ENCODE measurements at regions not wholly inside any gene's neighbourhood (a gene's known extent, or its start where the extent isn't known, plus 50 kb on each side); places are given as distances from the start of the nearest gene placed in this dataset.

- Histone ChIP-seq H3K27ac (ENCODE audit: insufficient read depth, low read depth, low read length) (no peak overlapping the region), H3K4me2 (ENCODE audit: insufficient read depth, low read length) (no peak overlapping the region), H3K9me3 (replicated peaks; ENCODE audit: control insufficient read depth, insufficient read depth, low read length) (no peaks in the 10 kb centered on the region), H3K4me1 (ENCODE audit: control insufficient read depth, extremely low read depth, insufficient read depth, low read length) (no peaks in the 10 kb centered on the region), H3K27me3 (ENCODE audit: control insufficient read depth in 2 of 2, insufficient read depth in 2 of 2, low read length in 2 of 2) (no peaks in the 10 kb centered on the region), H4K20me1 (replicated peaks; ENCODE audit: control insufficient read depth, extremely low read depth, insufficient read depth, low read length) (no peaks in the 10 kb centered on the region), H3K9me1 (replicated peaks; ENCODE audit: control insufficient read depth, extremely low read depth, insufficient read depth, low read length) (no peaks in the 10 kb centered on the region), H3K36me3 (ENCODE audit: control insufficient read depth in 2 of 2, extremely low read depth in 1 of 2, insufficient read depth in 2 of 2, low read length in 2 of 2) (no peaks in the 10 kb centered on the region), H2AFZ (ENCODE audit: low read depth, low read length) (no peak overlapping the region), H3K9ac (replicated peaks; ENCODE audit: extremely low read depth, insufficient read depth, low read length) (no peak overlapping the region), H3K4me3 (replicated peaks in 1 of 3; ENCODE audit: insufficient read depth in 1 of 3, low read depth in 1 of 3, low read length in 3 of 3) (no peak overlapping the region), H3K79me2 (ENCODE audit: control insufficient read depth, insufficient read depth, low read length) (no peaks in the 10 kb centered on the region)
- POLR2A ChIA-PET: no interaction called here
- BruUV-seq (replicated peaks): no TSS peak
- TF ChIP-seq MAX (IDR thresholded peaks at IDR 0.05; ENCODE audit: insufficient read depth, insufficient read length): no peak
- TF ChIP-seq GATA2 (IDR thresholded peaks at IDR 0.05; ENCODE audit: insufficient read depth, insufficient read length, low read depth, low read length): no peak
- TF ChIP-seq EZH2 (IDR thresholded peaks at IDR 0.05; ENCODE audit: borderline replicate concordance, low read depth, low read length, severe bottlenecking): no peak
- TF ChIP-seq JUN (IDR thresholded peaks at IDR 0.05; ENCODE audit: borderline replicate concordance, insufficient read depth, insufficient read length, low read depth): no peak
- no peak for TF ChIP-seq FOS (IDR thresholded peaks at IDR 0.05; ENCODE audit: borderline replicate concordance, insufficient read depth, low read length)
- no peak for TF ChIP-seq POLR2AphosphoS5 (IDR thresholded peaks at IDR 0.05; ENCODE audit: insufficient read depth, low read depth, low read length)
- TF ChIP-seq MYC (IDR thresholded peaks at IDR 0.05; ENCODE audit: low read depth, low read length): no peak
- TF ChIP-seq POLR2A (IDR thresholded peaks at IDR 0.05; ENCODE audit: low read depth, low read length): no peak
- no peak for TF ChIP-seq CTCF (IDR thresholded peaks at IDR 0.05; ENCODE audit: extremely low read depth in 1 of 2, insufficient read depth in 1 of 2, low read depth in 1 of 2, low read length in 2 of 2)
- CTCF ChIA-PET: interaction anchor here (0.9 kb wide), 1 partner anchor 10 kb away, joined by 3 read pairs; no protein-coding TSS in a partner anchor
- dilution Hi-C loops (cut with MboI; ENCODE audit: extremely low pct_ligation_motif_present, low sequenced_read_pairs) (no loop called here), intact Hi-C loops (cut with micrococcal nuclease) (no loop called here)
- no peak for DNase-seq (ENCODE audit: low read depth, low spot score)
- FAIRE-seq: no peak
Measured at GRCh38 chr4:66872661-66873060, 672.6 kb downstream of the CENPC start.

All from endothelial cell of umbilical vein (primary cell).